ENCODE measurements at regions not wholly inside any gene's neighbourhood (a gene's known extent, or its start where the extent isn't known, plus 50 kb on each side); places are given as distances from the start of the nearest gene placed in this dataset.
A peak's percentile ranks its signal among the peaks of the same experiment; 100 is the strongest.

DNA sequence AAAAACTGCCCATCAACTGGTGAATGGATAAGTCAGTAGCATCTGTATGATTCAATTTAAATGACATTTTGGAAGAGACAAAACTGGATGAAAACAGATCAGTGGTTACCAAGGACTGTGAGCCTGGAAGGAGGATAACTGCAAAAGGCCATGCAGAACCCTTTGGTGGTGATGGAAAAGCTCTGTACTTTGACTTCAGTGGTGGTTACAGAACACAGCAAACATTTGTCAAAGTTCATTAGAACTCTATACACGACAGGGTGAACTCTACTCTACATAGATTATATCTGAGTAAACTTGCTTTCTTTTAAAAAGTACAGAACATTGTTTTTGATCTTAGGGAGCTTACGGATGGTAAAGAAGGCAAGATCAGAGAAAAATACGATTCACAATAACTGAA lies 111.9 kb upstream of the HTR1E start:
- Histone ChIP-seq H3K9me3 (ENCODE audit: low read length) (no peaks in the 10 kb centered on the region), H3K4me1 (ENCODE audit: insufficient read depth, low read length) (peaks cover 20% of the 10 kb centered on the region), H3K36me3 (replicated peaks in 1 of 2; ENCODE audit: control insufficient read depth in 1 of 2, insufficient read depth in 2 of 2, low read length in 2 of 2) (no peaks in the 10 kb centered on the region), H3K27me3 (ENCODE audit: control insufficient read depth in 1 of 2, insufficient read depth in 2 of 2, low read length in 2 of 2) (no peaks in the 10 kb centered on the region; a peak in 1 of 5 replicates), H4K20me1 (ENCODE audit: insufficient read depth, low read length) (no peaks in the 10 kb centered on the region), H3K27ac (ENCODE audit: extremely low read length, insufficient read depth, low read length) (peak overlapping the region; percentile 23), H2AFZ (ENCODE audit: low read length) (no peak overlapping the region), H3K9ac (ENCODE audit: insufficient read depth, low read depth, low read length) (no peak overlapping the region), H3K79me2 (ENCODE audit: insufficient read depth, low read length) (no peaks in the 10 kb centered on the region), H3K4me2 (ENCODE audit: low read depth, low read length) (no peak overlapping the region), H3K4me3 (replicated peaks in 1 of 3; ENCODE audit: insufficient read depth in 1 of 3, low read depth in 2 of 3, low read length in 3 of 3) (no peak overlapping the region)
- in situ Hi-C loops (cut with HindIII; ENCODE audit: extremely low pct_ligation_motif_present, low pct_unique_long_range_greater_than_20kb) (no loop called here), intact Hi-C loops (cut with micrococcal nuclease; ENCODE audit: unreplicated experiment) (no loop called here)
- 0% methylated on average over 3 of the region's 3 CpGs for WGBS (ENCODE audit: low lambda C conversion rate)
- DNase-seq (ENCODE audit: low spot score) (peak; percentile 15), ATAC-seq (peak; percentile 100), FAIRE-seq (no peak)
- ChIA-PET CTCF (ENCODE audit: low intra/inter-chr PET ratio, low total read pairs) (no interaction called here), POLR2A (no interaction called here)
- BruUV-seq (replicated peaks), result no TSS peak
- peak; percentile 49; the same call in 1 of the 2 replicates for TF ChIP-seq RARA (CRISPR knock-in tag; IDR thresholded peaks at IDR 0.05)
- TF ChIP-seq NFE2L1 (CRISPR knock-in tag; IDR thresholded peaks at IDR 0.05; ENCODE audit: borderline replicate concordance), result no peak
- TF ChIP-seq, protein P1, sequence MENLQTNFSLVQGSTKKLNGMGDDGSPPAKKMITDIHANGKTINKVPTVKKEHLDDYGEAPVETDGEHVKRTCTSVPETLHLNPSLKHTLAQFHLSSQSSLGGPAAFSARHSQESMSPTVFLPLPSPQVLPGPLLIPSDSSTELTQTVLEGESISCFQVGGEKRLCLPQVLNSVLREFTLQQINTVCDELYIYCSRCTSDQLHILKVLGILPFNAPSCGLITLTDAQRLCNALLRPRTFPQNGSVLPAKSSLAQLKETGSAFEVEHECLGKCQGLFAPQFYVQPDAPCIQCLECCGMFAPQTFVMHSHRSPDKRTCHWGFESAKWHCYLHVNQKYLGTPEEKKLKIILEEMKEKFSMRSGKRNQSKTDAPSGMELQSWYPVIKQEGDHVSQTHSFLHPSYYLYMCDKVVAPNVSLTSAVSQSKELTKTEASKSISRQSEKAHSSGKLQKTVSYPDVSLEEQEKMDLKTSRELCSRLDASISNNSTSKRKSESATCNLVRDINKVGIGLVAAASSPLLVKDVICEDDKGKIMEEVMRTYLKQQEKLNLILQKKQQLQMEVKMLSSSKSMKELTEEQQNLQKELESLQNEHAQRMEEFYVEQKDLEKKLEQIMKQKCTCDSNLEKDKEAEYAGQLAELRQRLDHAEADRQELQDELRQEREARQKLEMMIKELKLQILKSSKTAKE (CRISPR knock-in tag; IDR thresholded peaks at IDR 0.05; ENCODE audit: borderline replicate concordance), result no peak
- TF ChIP-seq, protein P2, sequence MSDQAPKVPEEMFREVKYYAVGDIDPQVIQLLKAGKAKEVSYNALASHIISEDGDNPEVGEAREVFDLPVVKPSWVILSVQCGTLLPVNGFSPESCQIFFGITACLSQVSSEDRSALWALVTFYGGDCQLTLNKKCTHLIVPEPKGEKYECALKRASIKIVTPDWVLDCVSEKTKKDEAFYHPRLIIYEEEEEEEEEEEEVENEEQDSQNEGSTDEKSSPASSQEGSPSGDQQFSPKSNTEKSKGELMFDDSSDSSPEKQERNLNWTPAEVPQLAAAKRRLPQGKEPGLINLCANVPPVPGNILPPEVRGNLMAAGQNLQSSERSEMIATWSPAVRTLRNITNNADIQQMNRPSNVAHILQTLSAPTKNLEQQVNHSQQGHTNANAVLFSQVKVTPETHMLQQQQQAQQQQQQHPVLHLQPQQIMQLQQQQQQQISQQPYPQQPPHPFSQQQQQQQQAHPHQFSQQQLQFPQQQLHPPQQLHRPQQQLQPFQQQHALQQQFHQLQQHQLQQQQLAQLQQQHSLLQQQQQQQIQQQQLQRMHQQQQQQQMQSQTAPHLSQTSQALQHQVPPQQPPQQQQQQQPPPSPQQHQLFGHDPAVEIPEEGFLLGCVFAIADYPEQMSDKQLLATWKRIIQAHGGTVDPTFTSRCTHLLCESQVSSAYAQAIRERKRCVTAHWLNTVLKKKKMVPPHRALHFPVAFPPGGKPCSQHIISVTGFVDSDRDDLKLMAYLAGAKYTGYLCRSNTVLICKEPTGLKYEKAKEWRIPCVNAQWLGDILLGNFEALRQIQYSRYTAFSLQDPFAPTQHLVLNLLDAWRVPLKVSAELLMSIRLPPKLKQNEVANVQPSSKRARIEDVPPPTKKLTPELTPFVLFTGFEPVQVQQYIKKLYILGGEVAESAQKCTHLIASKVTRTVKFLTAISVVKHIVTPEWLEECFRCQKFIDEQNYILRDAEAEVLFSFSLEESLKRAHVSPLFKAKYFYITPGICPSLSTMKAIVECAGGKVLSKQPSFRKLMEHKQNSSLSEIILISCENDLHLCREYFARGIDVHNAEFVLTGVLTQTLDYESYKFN (CRISPR knock-in tag; conservative IDR thresholded peaks at IDR 0.05), result peak; percentile 78
- no peak for TF ChIP-seq ZNF7 (CRISPR knock-in tag; IDR thresholded peaks at IDR 0.05)
- TF ChIP-seq FOXP1 (IDR thresholded peaks at IDR 0.05), result no peak
- TF ChIP-seq FOXP1 (CRISPR knock-in tag; IDR thresholded peaks at IDR 0.05), result peak; percentile 37
- TF ChIP-seq, protein P3, sequence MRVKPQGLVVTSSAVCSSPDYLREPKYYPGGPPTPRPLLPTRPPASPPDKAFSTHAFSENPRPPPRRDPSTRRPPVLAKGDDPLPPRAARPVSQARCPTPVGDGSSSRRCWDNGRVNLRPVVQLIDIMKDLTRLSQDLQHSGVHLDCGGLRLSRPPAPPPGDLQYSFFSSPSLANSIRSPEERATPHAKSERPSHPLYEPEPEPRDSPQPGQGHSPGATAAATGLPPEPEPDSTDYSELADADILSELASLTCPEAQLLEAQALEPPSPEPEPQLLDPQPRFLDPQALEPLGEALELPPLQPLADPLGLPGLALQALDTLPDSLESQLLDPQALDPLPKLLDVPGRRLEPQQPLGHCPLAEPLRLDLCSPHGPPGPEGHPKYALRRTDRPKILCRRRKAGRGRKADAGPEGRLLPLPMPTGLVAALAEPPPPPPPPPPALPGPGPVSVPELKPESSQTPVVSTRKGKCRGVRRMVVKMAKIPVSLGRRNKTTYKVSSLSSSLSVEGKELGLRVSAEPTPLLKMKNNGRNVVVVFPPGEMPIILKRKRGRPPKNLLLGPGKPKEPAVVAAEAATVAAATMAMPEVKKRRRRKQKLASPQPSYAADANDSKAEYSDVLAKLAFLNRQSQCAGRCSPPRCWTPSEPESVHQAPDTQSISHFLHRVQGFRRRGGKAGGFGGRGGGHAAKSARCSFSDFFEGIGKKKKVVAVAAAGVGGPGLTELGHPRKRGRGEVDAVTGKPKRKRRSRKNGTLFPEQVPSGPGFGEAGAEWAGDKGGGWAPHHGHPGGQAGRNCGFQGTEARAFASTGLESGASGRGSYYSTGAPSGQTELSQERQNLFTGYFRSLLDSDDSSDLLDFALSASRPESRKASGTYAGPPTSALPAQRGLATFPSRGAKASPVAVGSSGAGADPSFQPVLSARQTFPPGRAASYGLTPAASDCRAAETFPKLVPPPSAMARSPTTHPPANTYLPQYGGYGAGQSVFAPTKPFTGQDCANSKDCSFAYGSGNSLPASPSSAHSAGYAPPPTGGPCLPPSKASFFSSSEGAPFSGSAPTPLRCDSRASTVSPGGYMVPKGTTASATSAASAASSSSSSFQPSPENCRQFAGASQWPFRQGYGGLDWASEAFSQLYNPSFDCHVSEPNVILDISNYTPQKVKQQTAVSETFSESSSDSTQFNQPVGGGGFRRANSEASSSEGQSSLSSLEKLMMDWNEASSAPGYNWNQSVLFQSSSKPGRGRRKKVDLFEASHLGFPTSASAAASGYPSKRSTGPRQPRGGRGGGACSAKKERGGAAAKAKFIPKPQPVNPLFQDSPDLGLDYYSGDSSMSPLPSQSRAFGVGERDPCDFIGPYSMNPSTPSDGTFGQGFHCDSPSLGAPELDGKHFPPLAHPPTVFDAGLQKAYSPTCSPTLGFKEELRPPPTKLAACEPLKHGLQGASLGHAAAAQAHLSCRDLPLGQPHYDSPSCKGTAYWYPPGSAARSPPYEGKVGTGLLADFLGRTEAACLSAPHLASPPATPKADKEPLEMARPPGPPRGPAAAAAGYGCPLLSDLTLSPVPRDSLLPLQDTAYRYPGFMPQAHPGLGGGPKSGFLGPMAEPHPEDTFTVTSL (CRISPR knock-in tag; IDR thresholded peaks at IDR 0.05; ENCODE audit: borderline replicate concordance), result peak; percentile 47; the same call in 1 of the 2 replicates
- TF ChIP-seq NFIC (IDR thresholded peaks at IDR 0.05; ENCODE audit: low read length), result peak; percentile 45; the same call in 1 of the 2 replicates
- peak; percentile 69; the same call in 1 of the 2 replicates for TF ChIP-seq ZNF317 (CRISPR knock-in tag; IDR thresholded peaks at IDR 0.05)
- TF ChIP-seq HNF4G (IDR thresholded peaks at IDR 0.05; ENCODE audit: borderline replicate concordance, low read depth, low read length), result peak; percentile 60
- TF ChIP-seq HNF4G (CRISPR knock-in tag; IDR thresholded peaks at IDR 0.05; ENCODE audit: borderline replicate concordance, low read depth), result no peak
- peak; percentile 30; the same call in 1 of the 2 replicates for TF ChIP-seq ZMYM4 (CRISPR knock-in tag; IDR thresholded peaks at IDR 0.05)
- TF ChIP-seq EP300 (IDR thresholded peaks at IDR 0.05; ENCODE audit: low read depth in 2 of 2, low read length in 2 of 2), result 0 out of 4 replicates have a peak, but pooled peaks of 1 of the 2 experiments have one; percentile 27
- TF ChIP-seq EP300 (CRISPR knock-in tag; IDR thresholded peaks at IDR 0.05; ENCODE audit: borderline replicate concordance), result no peak
